GM12878 (cell line): ENCODE measurements at regions not wholly inside any gene's neighbourhood (a gene's known extent, or its start where the extent isn't known, plus 50 kb on each side); places are given as distances from the start of the nearest gene placed in this dataset.

Source experiments
- ATAC-seq: fragments of 200-7000 bp; cut with Tn5 transposase; 3 replicates; pipeline ENCODE4 v1.9.1; 2020; ENCODE audit warnings: mild to moderate bottlenecking, moderate library complexity
- BruUV-seq: library from RNA; stranded (reverse); fragments of 400-500 nt; replicated peaks from 2 replicates; lab custom pipeline; 2021; lab: Mats Ljungman, UMichigan
- CTCF ChIA-PET: fragments of 300-600 bp; sonication (Branson Sonifier 250); formaldehyde crosslinking; extraction: SDS; loops from one replicate; lab custom pipeline; 2021; ENCODE audit warnings: inconsistent platforms; lab: Yijun Ruan, JAX
- POLR2A ChIA-PET: fragments of 350-600 bp; formaldehyde crosslinking; extraction: SDS; loops from one replicate; lab custom pipeline; 2021; ENCODE audit warnings: inconsistent platforms; lab: Charles Lee
- RAD21 ChIA-PET: fragments of 300-600 bp; sonication (Branson Sonifier 250); formaldehyde crosslinking; loops from one replicate; lab custom pipeline; 2023; ENCODE audit warnings: antibody characterized with exemption; ENCODE audit not compliant: unreplicated experiment; lab: Charles Lee
- SMC1A ChIA-PET: fragments of 300-600 bp; sonication (Branson Sonifier 250); formaldehyde crosslinking; loops from one replicate; lab custom pipeline; 2023; ENCODE audit not compliant: unreplicated experiment, uncharacterized antibody; lab: Charles Lee
- DNase-seq: peaks from one replicate; pipeline ENCODE4 v3.0.0-alpha.2; 2011; ENCODE audit warnings: low read depth, low spot score
- FAIRE-seq: peaks from 3 replicates; lab custom pipeline; 2011; peaks lifted over from hg19 to GRCh38; lab: Jason Lieb, UNC
- H2AFZ ChIP-seq: 2 replicates; pipeline ENCODE4 v1.6.0; 2011; ENCODE audit warnings: low read depth, low read length, control low read depth; ENCODE audit not compliant: control insufficient read depth
- H3K27ac ChIP-seq: 2 replicates; pipeline ENCODE4 v1.5.1; 2011; ENCODE audit warnings: control low read depth; ENCODE audit not compliant: control insufficient read depth, insufficient read depth
- H3K27me3 ChIP-seq, 2 experiments: replicated peaks in 1 of 2; 2 replicates each; pipeline versions ENCODE4 v1.6.0 to v1.6.1; 2011; ENCODE audit warnings: low read length in 1 of 2; ENCODE audit not compliant: control insufficient read depth in 2 of 2, insufficient read depth in 2 of 2
- H3K36me3 ChIP-seq, 2 experiments: 2 replicates each; pipeline ENCODE4 v1.5.1; 2011; ENCODE audit warnings: low read length in 1 of 2; ENCODE audit not compliant: control insufficient read depth in 2 of 2, insufficient read depth in 2 of 2
- H3K4me1 ChIP-seq: 2 replicates; pipeline ENCODE4 v1.6.1; 2011; ENCODE audit warnings: mild to moderate bottlenecking, low read length, moderate library complexity, mixed read lengths; ENCODE audit not compliant: control insufficient read depth, insufficient read depth
- H3K4me2 ChIP-seq: 2 replicates; pipeline ENCODE4 v1.6.0; 2011; ENCODE audit warnings: control low read depth; ENCODE audit not compliant: control insufficient read depth, insufficient read depth
- H3K4me3 ChIP-seq: fragments of 200-600 bp; sonication (generic); 2 replicates; pipeline ENCODE4 v1.5.1; 2016
- H3K79me2 ChIP-seq: 2 replicates; pipeline ENCODE4 v1.6.0; 2011; ENCODE audit warnings: low read length; ENCODE audit not compliant: control insufficient read depth, insufficient read depth
- H3K9ac ChIP-seq: 2 replicates; pipeline ENCODE4 v1.8.0; 2011; ENCODE audit warnings: low read length, control low read depth, mixed read lengths; ENCODE audit not compliant: control insufficient read depth, insufficient read depth
- H3K9me3 ChIP-seq: replicated peaks from 3 replicates; pipeline ENCODE4 v1.5.1; 2011; ENCODE audit warnings: mild to moderate bottlenecking, low read length; ENCODE audit not compliant: control insufficient read depth, insufficient read depth
- H4K20me1 ChIP-seq: 2 replicates; pipeline ENCODE4 v1.6.0; 2011; ENCODE audit not compliant: control insufficient read depth, insufficient read depth
- ATF7 ChIP-seq: fragments of 450-650 bp; IDR thresholded peaks from 2 replicates; pipeline ENCODE4 v1.6.1; 2016; ENCODE audit warnings: low read depth, mild to moderate bottlenecking
- CBX5 ChIP-seq: sonication (generic); IDR thresholded peaks from 2 replicates; pipeline ENCODE4 v1.6.1; 2016; ENCODE audit warnings: low read depth, moderate library complexity, mild to moderate bottlenecking, inconsistent platforms
- CEBPB ChIP-seq, 2 experiments: fragments of 150-350 bp in 1 of 2; IDR thresholded peaks; 2 replicates each; pipeline ENCODE4 v1.6.1; 2012 to 2014; ENCODE audit warnings: low read depth in 2 of 2, low read length in 2 of 2, borderline replicate concordance in 1 of 2, inconsistent platforms in 1 of 2
- CHD2 ChIP-seq: IDR thresholded peaks from 2 replicates; pipeline ENCODE4 v1.6.1; 2011; ENCODE audit warnings: low read depth, low read length, improper control_type of control experiment, borderline replicate concordance
- MTA3 ChIP-seq: IDR thresholded peaks from 2 replicates; pipeline ENCODE4 v1.6.1; 2012; ENCODE audit warnings: low read length, inconsistent platforms, borderline replicate concordance
- POLR2A ChIP-seq: IDR thresholded peaks from 2 replicates; pipeline ENCODE4 v1.6.1; 2011; ENCODE audit warnings: low read depth, mild to moderate bottlenecking, low read length
- POLR2AphosphoS2 ChIP-seq: IDR thresholded peaks from 2 replicates; pipeline ENCODE4 v1.6.1; 2011; ENCODE audit warnings: low read depth, mild to moderate bottlenecking, low read length, improper control_type of control experiment, moderate library complexity
- POLR2AphosphoS5 ChIP-seq: IDR thresholded peaks from 2 replicates; pipeline ENCODE4 v1.6.1; 2011; ENCODE audit warnings: mild to moderate bottlenecking, low read length, inconsistent platforms
- POU2F2 ChIP-seq: IDR thresholded peaks from 3 replicates; pipeline ENCODE4 v1.6.1; 2011; ENCODE audit warnings: low read depth, mild to moderate bottlenecking, low read length, borderline replicate concordance
- RBBP5 ChIP-seq: fragments of 200-600 bp; sonication (generic); conservative IDR thresholded peaks from 2 replicates; pipeline ENCODE4 v1.6.1; 2016
- SUPT20H ChIP-seq: IDR thresholded peaks from 2 replicates; pipeline ENCODE4 v1.6.1; 2011; ENCODE audit warnings: low read depth, mild to moderate bottlenecking, low read length, moderate library complexity, borderline replicate concordance; ENCODE audit not compliant: control insufficient read depth
- SUZ12 ChIP-seq: fragments of 200-600 bp; sonication (generic); IDR thresholded peaks from one replicate; pipeline ENCODE4 v1.6.1; 2018; ENCODE audit warnings: antibody characterized with exemption, mild to moderate bottlenecking; ENCODE audit not compliant: unreplicated experiment
- TCF12 ChIP-seq: IDR thresholded peaks from 2 replicates; pipeline ENCODE4 v1.6.1; 2011; ENCODE audit warnings: low read depth, mild to moderate bottlenecking, low read length
- ZBED1 ChIP-seq: IDR thresholded peaks from 2 replicates; pipeline ENCODE4 v1.6.1; 2016; ENCODE audit warnings: borderline replicate concordance
- ZNF274 ChIP-seq: IDR thresholded peaks from one replicate; pipeline ENCODE4 v1.8.0; 2011; ENCODE audit not compliant: insufficient read length, insufficient read depth
- ZZZ3 ChIP-seq: IDR thresholded peaks from 2 replicates; pipeline ENCODE4 v1.6.1; 2011; ENCODE audit warnings: low read depth; ENCODE audit not compliant: control insufficient read depth, insufficient read length
- WGBS: methylation state at CpG from one replicate; pipeline ENCODE4 v1.1.6; 2016; ENCODE audit warnings: low lambda C conversion rate; ENCODE audit not compliant: insufficient replicate concordance, insufficient coverage; ENCODE audit errors: missing lambda C conversion rate; 5-methylcytosine and 5-hydroxymethylcytosine counted together
- in situ Hi-C: fragments of 300-500 bp; cut with MboI; formaldehyde crosslinking; loops from 9 replicates; pipeline ENCODE4 v1.14.3; 2018; ENCODE audit warnings: mixed read lengths
- intact Hi-C: fragments of 100-400 bp; cut with micrococcal nuclease; formaldehyde crosslinking; loops from one replicate; pipeline ENCODE4 v1.14.2; 2022; ENCODE audit not compliant: unreplicated experiment
- TF ChIP-seq, protein P1 (sequence below): IDR thresholded peaks from 2 replicates; pipeline ENCODE4 v1.6.1; 2012; ENCODE audit warnings: improper control_type of control experiment, low read depth, low read length; ENCODE audit not compliant: insufficient replicate concordance
- TF ChIP-seq, protein P2 (sequence below): fragments of 450-650 bp; IDR thresholded peaks from 2 replicates; pipeline ENCODE4 v1.6.1; 2016; ENCODE audit warnings: mild to moderate bottlenecking

DNA sequence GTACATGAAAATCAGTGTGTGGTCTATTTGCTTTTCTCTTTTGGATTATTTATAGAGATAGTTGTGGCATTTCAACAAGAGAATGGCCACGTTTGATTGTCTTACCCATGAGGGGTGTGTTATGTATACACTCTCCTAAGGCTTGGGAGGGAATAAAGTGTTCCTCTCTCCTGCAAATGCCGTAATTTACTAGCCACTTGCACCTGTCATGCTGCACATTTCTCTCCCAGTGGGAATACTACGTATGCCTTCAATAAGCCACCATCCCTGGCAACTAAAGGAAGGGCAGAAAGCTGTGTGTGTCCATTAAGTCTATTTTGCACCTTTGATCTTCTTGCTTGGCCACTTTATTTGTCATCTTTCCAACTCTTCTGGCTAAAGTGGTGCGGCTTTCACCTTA, 541.2 kb downstream of the QKI start:
- ChIA-PET CTCF (interaction anchor here (0.6 to 1.2 kb wide), 5 partner anchors 26 to 538 kb away, joined by 3 read pairs; no protein-coding TSS in a partner anchor), POLR2A (no interaction called here)
- FAIRE-seq, result no peak
- TF ChIP-seq, protein P1, sequence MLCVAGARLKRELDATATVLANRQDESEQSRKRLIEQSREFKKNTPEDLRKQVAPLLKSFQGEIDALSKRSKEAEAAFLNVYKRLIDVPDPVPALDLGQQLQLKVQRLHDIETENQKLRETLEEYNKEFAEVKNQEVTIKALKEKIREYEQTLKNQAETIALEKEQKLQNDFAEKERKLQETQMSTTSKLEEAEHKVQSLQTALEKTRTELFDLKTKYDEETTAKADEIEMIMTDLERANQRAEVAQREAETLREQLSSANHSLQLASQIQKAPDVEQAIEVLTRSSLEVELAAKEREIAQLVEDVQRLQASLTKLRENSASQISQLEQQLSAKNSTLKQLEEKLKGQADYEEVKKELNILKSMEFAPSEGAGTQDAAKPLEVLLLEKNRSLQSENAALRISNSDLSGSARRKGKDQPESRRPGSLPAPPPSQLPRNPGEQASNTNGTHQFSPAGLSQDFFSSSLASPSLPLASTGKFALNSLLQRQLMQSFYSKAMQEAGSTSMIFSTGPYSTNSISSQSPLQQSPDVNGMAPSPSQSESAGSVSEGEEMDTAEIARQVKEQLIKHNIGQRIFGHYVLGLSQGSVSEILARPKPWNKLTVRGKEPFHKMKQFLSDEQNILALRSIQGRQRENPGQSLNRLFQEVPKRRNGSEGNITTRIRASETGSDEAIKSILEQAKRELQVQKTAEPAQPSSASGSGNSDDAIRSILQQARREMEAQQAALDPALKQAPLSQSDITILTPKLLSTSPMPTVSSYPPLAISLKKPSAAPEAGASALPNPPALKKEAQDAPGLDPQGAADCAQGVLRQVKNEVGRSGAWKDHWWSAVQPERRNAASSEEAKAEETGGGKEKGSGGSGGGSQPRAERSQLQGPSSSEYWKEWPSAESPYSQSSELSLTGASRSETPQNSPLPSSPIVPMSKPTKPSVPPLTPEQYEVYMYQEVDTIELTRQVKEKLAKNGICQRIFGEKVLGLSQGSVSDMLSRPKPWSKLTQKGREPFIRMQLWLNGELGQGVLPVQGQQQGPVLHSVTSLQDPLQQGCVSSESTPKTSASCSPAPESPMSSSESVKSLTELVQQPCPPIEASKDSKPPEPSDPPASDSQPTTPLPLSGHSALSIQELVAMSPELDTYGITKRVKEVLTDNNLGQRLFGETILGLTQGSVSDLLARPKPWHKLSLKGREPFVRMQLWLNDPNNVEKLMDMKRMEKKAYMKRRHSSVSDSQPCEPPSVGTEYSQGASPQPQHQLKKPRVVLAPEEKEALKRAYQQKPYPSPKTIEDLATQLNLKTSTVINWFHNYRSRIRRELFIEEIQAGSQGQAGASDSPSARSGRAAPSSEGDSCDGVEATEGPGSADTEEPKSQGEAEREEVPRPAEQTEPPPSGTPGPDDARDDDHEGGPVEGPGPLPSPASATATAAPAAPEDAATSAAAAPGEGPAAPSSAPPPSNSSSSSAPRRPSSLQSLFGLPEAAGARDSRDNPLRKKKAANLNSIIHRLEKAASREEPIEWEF, result no peak
- TF ChIP-seq RBBP5 (no peak), CHD2 (no peak), ZNF274 (no peak), ZBED1 (no peak), MTA3 (no peak), CEBPB (IDR thresholded peaks at IDR 0.05; ENCODE audit: borderline replicate concordance in 1 of 2, low read depth in 2 of 2, low read length in 2 of 2) (no peak), POLR2AphosphoS2 (no peak), CBX5 (no peak), ATF7 (no peak), ZZZ3 (no peak), POU2F2 (no peak), SUZ12 (no peak), TCF12 (no peak), POLR2A (no peak), POLR2AphosphoS5 (no peak), SUPT20H (no peak)
- TF ChIP-seq, protein P2, sequence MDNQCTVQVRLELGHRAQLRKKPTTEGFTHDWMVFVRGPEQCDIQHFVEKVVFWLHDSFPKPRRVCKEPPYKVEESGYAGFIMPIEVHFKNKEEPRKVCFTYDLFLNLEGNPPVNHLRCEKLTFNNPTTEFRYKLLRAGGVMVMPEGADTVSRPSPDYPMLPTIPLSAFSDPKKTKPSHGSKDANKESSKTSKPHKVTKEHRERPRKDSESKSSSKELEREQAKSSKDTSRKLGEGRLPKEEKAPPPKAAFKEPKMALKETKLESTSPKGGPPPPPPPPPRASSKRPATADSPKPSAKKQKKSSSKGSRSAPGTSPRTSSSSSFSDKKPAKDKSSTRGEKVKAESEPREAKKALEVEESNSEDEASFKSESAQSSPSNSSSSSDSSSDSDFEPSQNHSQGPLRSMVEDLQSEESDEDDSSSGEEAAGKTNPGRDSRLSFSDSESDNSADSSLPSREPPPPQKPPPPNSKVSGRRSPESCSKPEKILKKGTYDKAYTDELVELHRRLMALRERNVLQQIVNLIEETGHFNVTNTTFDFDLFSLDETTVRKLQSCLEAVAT, result no peak

More for the DNA sequence above, 541.2 kb downstream of the QKI start:
- BruUV-seq, result no TSS peak
- H4K20me1 ChIP-seq, result no peaks in the 10 kb centered on the region
- H3K27ac ChIP-seq, result no peak overlapping the region
- H2AFZ ChIP-seq, result no peak overlapping the region; the same call in 1 of the 2 replicates
- no peaks in the 10 kb centered on the region for H3K79me2 ChIP-seq
- ChIA-PET RAD21 (interaction anchor here (1.3 kb wide), 1 partner anchor 528 kb away, joined by 3 read pairs; no protein-coding TSS in a partner anchor), SMC1A (interaction anchor here (0.7 to 1.0 kb wide), 2 partner anchors 249 to 534 kb away, joined by 3 read pairs; no protein-coding TSS in a partner anchor)
- WGBS, result 57% methylated on average over 4 of the region's 4 CpGs
- H3K9ac ChIP-seq, result no peak overlapping the region
- no peak for DNase-seq
- intact Hi-C loops (loop anchor here (1.0 to 5.0 kb wide), 8 partner anchors 248 to 1047 kb away; no protein-coding TSS in a partner anchor), in situ Hi-C loops (loop anchor here (5.0 to 10.0 kb wide), 2 partner anchors 533 to 781 kb away; no protein-coding TSS in a partner anchor)
- no peak for ATAC-seq
- H3K9me3 ChIP-seq, result no peaks in the 10 kb centered on the region
- no peak overlapping the region for H3K4me2 ChIP-seq
- H3K4me1 ChIP-seq, result no peaks in the 10 kb centered on the region
- no peaks in the 10 kb centered on the region for H3K36me3 ChIP-seq
- H3K4me3 ChIP-seq, result no peak overlapping the region
- no peaks in the 10 kb centered on the region for H3K27me3 ChIP-seq
